HG03342 (cell line): ENCODE measurements at regions not wholly inside any gene's neighbourhood (a gene's known extent, or its start where the extent isn't known, plus 50 kb on each side); places are given as distances from the start of the nearest gene placed in this dataset.

ENCODE experiments used
- ATAC-seq: cut with Tn5 transposase; IDR thresholded peaks from one replicate; pipeline ENCODE4 v1.9.1; 2021; ENCODE audit warnings: mild to moderate bottlenecking, moderate library complexity; ENCODE audit not compliant: unreplicated experiment

GRCh38 chr7:22005151-22005550 is 59.5 kb upstream of the CDCA7L start:
- ATAC-seq: no peak

- no peak for ATAC-seq
Observed at GRCh38 chr7:22002726-22003125, 57.0 kb upstream of the CDCA7L start.

- peak; percentile 75 for ATAC-seq
Observed at GRCh38 chr7:22001345-22002004, 55.8 kb upstream of the CDCA7L start.

- no peak for ATAC-seq
Observed at GRCh38 chr7:21999896-22000295, 54.2 kb upstream of the CDCA7L start.

GRCh38 chr7:21996641-21997040 is 50.9 kb upstream of the CDCA7L start:
- ATAC-seq: no peak
